Non-pigmented ciliary epithelial cell (primary cell): ENCODE measurements at regions not wholly inside any gene's neighbourhood (a gene's known extent, or its start where the extent isn't known, plus 50 kb on each side); places are given as distances from the start of the nearest gene placed in this dataset.

ENCODE experiments used
- DNase-seq: peaks from one replicate; pipeline ENCODE4 v3.0.0-alpha.2; 2010; ENCODE audit warnings: low read depth

DNA sequence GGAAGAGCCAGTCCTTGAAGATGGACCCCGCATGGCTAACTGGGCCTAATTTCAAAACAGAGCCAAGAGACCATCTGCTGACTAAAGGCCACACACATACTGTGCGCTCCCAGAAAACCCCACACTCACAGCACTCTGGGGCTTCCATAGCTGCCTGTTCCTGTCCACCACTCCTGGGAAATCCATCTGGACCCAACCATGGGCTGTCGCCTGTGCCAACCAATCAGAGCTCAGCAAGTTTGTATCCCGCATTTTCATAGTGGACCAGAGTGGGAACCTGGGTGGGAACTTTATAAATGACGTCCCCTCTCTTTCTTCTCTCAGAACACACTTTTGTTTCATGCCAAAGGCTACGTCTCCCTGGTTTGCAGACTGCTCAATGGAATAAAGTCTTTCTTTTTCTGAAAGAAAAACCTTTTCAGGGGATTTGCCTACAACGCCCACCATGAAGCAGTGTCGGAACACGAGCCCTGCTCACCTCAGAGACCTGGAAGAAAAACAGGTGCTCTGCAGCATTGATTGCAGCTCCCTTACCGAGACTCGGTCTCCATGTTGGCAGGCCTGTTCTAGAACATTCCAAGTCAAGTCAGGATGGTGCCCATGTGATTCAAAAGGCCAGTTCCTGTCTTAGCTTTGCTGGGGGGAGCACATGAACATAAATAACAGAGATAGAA lies 137.2 kb upstream of the GPC1 start:
- DNase-seq, result no peak

DNA sequence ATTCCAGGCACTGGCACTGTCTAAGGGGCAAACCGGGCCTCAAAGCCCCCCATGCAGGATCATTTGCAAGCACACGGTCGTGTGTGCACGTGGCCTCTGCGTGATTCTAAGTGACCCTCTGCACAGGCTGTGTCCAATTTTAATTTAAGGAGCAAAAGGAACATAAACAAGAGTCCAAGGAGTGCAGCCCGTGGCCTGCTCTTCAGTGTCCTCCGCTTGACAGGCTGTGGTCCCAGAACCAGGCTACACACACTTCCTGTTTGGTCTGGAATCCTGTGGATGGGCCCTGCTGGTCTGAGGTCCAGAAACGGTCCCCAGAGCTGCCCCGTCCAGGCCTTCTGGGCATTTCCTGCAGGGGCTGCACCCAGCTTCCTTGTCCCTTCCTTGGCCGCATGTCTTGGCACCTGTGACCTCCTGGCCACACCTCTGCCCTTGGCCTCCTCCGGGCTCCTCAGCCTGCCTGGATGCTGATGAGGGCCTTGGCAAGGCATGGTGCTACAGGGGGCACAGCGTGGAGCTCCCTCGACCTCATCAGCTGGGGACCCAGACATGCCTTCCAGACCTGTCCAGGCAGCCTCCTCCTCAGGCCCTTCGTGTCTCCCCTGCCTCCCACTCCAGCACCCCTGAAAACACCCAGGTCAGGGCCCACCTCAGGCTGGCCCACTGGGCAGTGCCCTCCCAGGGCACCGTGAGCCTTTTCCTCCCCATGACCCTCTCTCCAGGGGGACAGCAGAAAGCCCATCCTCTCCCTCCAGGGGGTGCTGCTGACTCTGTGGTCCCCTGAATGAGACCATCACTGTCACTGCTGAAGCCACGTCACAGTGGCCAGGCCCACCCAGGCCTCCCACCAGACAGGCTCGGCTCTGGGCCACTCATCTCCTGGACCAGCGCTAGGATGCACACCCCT lies 136.4 kb upstream of the GPC1 start:
- DNase-seq, result no peak

DNA sequence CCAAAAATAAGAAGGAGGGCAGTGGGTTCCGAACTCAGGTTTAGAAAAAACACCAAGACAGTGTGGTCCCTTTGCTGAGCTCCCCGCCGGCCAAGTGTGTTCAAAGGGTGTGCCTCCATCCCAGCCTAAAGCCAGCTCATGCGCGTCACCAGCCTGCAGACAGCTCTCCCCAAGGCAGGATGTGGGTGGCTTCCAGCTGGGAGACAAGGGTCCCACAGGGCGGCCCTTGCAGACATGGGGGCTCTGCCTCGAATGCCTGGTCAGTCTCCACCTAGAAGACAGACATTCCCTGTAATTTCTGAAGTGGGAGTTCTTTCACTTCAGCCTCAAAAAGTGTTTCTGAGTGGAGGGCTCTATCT lies 135.8 kb upstream of the GPC1 start:
- DNase-seq, result no peak

DNA sequence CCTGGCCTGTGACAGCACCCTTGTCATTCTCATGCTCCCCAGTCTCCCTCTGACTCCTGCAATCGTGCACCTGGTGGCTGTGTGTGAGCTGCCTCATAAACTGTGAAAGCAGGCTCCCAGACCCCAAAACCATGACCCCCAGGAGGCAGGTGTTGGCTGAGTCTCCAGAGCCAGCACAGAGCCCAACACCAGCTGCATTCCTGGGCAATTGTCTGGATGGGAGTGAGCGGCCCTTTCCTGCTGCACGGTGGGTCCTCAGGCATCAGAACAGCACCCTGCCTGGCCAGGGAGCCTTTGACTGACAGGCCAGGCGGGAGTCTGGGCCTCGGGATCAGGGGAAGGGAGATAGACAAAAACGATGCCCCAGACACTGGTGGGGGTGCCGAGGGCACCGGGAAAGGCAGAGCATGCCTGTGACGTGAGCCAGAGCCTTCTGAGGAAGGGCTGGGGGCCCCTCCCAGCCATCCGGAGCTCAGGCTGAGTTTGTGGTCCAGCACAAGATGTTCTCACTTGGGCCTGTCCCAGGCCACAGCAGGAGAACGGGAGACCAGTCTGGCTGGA lies 135.1 kb upstream of the GPC1 start:
- DNase-seq, result no peak

DNA sequence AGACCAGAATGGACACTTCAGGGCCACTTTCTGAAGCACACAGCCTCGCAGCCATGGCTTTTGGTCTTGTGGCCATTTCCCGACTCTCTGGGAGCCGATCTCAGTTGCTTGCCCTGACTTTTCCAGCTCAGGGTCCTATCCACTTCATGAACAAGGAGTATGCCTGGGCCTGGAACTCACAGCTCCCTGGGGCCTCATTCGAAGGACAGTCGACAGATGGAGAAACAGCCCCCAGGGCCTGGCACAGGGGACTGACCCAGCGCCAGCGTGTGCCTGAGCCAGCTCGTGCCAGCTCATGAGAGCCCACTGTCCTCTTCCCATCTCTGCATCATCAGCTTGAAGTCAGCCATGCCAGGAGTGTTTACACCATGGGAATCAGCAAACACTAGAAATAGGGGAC lies 134.6 kb upstream of the GPC1 start:
- no peak for DNase-seq

DNA sequence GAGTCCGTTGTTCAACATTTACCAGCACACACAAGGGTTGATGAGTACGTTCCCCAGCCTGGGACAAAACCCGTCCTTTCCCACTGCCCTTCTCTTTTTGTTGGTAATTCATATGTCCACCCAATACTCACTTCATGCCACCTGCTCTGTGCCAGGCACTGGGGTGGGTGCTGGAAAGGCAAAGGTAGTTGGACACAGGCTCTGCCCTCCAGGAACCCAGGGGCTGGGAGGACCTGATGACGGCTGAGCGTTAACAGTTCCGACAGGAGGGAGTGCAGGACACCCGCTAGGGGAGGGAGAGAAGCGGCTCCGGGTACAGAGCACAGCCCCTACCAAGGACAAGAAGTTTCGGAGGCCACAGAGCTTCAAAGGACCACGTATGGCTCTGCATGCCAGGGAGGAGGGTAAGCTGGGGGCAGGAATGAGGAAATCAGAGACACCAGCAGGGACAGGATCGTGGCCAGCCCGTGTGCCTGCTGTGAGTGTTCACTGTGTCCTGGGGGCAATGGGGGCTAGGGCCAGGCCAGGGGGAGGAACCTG lies 134.1 kb upstream of the GPC1 start:
- no peak for DNase-seq

DNA sequence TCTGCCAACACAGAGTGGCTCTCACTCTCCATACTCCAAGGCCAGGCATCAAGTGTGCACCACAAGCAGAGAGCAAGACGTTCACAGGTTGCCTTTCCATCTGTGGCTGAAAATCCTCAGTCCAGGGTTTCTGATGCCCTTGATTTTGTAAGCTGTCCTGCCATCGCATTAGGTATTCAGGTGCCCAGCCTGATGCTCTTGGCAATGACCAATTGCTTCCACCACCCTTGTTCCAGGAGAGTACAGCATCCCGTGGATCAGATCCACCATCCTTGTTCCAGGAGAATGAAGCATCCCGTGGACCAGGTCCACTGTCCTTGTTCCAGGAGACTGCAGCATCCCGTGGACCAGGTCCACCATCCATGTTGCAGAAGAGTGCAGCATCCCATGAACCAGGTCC lies 133.4 kb upstream of the GPC1 start:
- no peak for DNase-seq

DNA sequence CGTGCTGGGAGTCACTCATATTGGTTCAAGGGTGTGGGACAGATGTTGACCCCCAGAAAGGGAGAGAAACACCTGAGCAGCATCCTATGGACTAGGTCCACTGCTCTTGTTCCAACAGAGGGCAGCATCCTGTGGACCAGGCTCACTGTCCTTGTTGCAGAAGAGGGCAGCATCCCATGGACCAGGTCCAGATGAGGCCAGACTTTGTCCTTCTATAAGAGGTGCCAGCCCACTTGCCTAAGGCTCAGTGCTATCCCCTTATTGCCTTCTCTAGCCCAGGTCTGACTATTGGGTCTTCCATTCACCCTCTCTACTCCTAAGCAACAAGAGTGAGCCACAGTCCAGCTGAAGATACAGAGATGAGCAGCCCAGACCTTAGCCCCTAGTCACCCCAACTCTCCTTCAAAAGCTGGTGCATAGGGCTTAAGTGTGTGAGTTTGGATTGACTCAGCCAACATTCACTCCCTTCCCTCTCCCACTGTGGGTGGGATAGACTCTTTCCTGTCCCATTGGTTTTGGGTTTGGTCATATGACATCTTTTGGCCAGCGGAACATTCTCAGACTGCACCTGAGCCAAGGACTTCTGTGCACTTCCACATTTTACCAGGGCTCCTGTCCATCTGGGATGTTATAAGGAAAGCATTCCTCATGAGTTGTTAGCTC lies 132.4 kb upstream of the GPC1 start:
- no peak for DNase-seq

DNA sequence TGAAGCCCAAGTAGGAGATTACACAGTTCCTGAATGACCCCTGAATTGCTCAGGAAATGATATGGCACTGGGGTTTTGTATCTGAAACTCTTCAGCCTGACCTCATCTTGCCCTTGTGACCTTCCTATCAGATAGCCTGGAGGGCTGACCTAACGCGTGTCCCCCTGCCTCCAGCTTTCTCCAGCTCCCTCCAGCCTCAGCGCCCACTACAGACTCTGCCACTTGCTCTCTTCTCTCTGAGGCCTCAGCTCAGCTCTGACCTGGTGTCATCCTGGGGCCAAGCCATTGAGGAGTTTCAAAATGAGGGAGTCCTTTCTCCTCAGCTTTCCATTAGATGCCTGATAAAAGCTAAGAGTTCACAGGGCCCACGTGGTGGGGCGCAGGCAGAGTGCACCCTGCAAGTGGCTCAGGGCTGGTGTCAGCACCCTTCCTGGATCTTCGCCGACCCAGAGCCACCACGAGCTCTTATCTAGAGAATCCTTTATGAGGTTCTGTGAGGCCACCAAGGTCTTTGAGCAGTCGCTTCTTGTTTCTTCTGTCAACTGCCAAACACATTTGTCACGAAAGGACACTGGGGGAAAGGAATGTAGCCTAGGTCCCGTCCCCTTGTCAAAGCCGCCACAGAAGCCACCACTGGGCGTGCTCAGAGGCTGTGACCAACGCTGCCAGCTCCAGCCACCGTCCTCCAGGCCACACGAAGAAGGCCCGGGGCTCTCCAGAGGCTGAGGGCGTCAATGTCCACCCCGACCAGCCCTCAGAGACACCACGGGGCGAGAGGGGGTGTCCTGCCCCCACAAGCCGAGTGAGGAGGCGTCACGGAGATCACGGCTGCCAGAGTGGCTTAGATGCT lies 131.3 kb upstream of the GPC1 start:
- DNase-seq, result no peak

DNA sequence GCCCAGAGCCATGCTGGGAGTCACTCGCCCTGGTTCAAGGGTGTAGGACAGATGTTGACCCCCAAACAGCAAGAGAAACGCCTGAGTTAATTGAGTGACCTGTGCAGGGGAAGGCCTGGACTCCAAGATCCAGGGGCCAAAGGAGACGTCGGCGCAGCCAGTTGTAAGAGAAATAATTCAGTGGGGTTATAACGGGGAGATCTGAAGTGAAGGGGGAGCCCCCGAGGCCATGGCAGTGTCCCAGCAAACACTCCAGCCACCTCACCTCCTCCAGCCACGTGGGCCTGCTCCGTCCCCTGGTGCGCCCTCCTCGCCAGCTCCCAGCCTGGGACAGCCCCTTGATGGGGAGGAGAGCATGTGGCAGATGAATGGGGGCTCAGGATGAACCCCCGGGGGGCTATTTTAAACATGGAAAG lies 130.7 kb upstream of the GPC1 start:
- no peak for DNase-seq

DNA sequence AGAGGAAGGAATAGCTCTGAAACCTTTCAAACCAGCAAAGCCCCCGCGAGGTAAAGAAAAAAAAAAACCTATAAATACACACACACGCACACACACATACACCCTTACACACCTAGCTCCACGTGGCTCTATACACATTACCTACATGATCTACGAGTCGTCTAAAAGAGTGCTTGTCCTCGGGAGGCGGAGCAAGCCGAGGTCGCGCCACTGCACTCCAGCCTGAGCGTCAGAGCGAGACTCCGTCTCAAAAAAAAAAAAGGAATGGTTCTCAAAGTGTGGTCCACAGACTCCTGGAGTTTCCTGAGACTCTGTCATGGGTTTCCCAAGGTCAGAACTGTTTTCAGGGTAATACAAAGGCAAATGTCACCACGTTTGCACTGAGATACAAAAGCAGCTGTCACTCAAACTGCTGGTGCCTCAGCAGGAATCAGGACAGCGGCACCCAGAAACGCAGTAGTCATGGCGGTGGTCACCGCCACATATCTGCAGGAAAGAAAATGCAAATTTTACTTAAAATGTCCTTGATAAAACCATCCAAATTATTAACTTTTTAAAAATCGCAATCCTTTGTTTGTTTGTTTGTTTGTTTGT lies 130.0 kb upstream of the GPC1 start:
- DNase-seq, result no peak

DNA sequence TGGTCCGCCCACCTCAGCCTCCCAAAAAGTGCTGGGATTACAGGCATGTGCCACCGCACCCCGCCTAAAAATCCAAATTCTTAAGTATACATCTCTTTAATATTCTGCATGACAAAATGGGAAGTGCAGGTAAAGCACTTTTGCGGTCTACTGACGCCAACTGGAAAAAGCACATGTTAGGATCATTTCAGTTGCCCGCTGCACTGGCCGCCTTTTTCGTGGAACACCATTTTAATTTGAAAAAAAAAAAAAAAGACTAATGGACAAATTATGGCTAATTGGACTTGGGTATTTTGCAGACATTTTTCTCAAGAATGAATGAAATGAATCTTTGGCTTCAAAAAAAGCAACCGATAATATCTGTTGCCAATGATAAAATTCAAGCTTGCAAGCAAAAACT lies 129.3 kb upstream of the GPC1 start:
- no peak for DNase-seq

DNA sequence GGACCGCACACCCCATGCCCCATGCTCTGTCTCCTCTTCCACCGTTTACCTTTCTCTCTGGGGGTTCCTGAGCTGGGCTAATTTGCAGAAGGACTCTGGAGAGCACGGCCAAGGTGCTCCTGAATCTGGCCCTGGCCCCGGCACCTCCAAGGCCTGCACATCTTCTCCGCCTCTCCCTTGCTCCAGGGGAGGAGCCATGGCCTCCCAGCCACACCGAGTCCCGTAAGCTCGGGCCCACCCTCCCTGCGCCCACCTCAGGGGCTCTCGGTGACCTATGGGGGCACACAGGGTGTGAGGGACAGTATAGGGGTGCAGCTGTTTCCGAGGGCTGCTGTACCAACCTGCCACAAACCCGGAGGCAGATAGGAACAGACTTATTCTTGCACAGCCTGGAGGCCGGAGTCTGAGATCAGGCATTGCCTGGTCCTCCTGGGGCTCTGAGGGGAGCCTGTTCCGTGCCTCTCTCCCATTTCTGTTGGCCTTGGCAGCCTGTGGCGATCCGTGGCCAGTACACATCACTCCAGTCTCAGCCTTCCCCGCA lies 127.3 kb upstream of the GPC1 start:
- DNase-seq, result no peak

DNA sequence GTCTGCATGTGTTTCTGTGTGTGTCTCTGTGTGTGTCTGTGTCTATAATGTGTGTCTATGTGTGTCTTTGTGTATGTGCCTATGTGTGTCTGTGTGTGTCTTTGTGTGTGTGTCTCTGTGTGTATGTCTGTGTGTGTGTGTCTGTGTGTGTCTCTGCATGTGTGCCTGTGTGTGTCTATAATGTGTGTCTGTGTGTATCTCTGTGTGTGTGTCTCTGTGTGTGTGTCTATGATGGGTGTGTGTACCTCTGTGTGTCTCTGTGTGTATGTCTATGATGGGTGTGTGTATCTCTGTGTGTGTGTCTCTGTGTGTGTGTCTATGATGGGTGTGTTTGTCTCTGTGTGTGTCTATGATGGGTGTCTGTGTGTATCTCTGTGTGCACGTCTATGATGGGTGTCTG lies 126.2 kb upstream of the GPC1 start:
- DNase-seq, result no peak

DNA sequence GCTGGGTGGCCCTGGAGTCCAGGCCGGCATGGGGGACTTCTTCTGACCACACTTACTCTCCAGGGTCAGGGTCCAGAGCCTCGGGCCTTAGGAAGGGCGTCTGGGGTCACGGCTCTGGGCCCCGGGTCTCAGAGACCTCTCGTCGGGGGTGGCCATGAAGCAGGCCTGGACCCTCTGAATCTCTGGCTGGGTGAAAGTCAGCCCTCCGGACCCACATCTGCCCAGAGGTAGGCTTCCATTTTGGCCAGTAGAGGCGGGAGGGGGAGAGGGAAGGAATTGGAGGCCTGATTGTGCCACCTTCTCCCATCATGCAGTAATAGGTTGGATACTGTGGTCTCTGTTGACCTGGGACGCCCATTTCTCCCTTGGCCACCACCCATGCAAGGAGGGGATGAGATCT lies 125.3 kb upstream of the GPC1 start:
- DNase-seq, result no peak

DNA sequence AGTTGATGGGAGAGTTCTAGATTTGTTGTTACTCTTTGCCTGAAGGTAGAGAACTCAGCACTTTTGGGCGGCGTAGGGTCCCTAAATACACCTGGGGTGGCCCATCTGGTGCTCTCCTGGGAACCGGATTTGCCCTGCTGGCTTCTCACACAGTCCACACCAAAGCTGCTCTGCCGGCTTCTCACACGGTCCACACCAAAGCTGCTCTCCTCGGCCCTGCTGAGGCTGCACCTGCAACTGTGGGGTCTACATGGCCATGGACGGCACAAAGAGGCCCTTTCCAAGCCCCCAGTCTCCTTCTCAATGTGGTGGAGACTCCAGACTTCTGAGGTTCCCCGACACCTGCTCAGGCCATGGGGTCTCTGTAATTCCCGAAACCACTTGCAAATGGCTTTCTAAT lies 124.8 kb upstream of the GPC1 start:
- no peak for DNase-seq

DNA sequence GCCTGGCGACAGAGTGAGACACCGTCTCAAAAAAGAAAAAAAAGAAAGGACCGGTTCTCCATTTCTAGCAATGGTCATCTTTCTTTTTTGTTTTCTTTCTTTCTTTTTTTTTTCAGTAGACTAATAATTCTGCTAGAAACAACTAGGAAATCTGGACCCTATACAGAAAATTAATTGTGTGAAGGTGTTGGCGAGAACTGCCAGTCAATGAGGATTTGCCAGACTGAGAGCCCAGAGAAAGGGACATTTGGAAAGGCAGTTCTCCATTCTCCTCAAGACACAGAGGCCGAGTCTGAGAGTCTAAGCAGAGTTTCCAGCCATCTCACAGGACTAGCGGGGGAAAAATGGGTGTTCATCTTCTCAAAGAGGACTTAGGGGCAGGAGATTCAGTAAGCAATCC lies 123.6 kb upstream of the GPC1 start:
- no peak for DNase-seq

DNA sequence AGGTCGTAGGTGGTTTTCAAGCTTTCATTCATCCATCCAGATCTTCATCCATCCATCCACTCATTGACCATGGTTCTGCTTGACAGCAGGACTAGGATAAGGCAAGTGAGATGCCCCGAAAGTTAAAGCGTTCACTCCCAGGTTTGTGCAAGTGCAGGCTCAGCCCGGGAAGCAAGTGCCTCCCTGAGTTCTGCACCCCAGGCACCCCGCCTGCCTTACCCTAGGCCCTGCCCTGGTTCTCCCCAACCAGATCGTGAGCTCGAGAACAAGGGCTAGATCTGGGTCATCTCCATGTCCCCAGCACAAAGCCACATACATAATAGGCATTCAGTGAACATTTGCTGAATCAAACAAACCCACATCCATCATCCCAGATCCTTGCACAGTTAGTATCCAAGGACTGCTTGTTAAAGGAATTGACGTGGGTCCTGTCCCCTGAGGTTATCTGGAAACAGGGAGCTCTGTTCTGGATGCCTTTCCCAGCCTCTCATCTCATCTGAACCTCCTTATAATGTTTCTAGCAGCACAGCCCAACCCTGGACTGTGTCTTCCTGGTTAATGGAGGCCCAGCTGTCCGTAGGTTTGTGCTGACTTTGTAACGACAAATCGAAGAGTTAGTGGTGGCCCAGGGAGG lies 116.1 kb upstream of the GPC1 start:
- DNase-seq, result no peak

DNA sequence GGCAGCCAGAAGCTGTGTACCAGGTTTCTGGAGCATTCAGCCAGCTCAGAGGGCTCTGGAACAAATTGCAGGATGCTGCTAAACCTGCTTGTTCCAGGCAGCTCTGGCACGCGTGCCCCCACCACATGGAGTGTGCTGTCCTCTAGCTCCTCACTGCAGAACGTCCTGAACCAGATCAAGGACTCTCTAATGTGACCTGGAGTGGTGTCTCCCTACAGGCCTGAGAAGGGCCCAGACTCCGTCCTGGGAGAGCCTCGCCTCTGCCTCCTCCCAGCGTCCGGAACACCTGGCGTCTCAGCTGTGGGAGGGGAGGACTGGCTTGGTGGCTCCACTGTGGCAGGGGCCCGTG lies 115.6 kb upstream of the GPC1 start:
- DNase-seq, result no peak

DNA sequence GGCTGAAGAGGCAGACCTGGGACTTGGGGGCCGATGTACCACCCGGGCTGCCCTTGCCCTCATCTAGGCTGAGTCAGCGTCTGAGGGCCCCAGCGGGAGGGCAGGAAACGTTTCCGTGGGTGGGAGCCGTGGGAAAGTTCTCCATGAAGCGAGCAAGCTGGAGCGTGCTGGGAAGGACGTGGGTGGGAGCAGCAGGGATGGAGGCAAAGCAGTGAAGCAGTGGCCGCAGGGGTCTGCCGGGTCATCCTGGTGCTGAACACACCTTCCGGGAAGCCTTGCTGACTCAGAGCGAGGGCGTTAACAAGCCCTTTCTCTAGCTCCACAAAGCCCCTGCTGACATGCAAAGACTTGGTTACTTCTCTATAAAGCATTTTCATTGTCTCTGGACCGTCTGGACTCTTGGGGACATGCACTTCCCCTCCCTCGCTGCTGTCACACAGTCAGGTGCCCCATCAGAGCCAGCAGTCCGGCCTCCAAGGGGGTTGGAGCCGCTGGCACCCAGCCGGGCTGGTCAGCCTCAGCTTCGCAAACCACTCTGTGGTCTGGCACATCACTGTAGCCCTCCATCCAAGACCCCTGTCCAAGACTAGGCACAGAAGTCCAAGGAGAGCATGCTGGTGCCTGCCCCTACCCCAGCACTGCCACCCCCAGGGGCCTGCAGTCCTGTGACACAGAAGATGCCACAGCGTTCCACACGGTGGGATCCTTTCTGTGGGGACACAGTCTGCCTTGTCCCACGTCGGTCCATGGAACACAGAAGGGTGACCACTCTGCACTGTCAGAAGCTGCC lies 115.1 kb upstream of the GPC1 start:
- peak; percentile 93 for DNase-seq
